Fibroblast of skin of left quadriceps (primary cell): ENCODE measurements at regions not wholly inside any gene's neighbourhood (a gene's known extent, or its start where the extent isn't known, plus 50 kb on each side); places are given as distances from the start of the nearest gene placed in this dataset.
"Not testable (repeated sequence)": the region's sequence is repeated elsewhere in the genome, so short reads cannot be mapped to it uniquely, and the experiment has no call there.

Experiments used
- DNase-seq, 2 experiments: peaks; one replicate each; pipeline ENCODE4 v3.0.0-alpha.2; 2013; ENCODE audit warnings: low read depth in 2 of 2

DNA sequence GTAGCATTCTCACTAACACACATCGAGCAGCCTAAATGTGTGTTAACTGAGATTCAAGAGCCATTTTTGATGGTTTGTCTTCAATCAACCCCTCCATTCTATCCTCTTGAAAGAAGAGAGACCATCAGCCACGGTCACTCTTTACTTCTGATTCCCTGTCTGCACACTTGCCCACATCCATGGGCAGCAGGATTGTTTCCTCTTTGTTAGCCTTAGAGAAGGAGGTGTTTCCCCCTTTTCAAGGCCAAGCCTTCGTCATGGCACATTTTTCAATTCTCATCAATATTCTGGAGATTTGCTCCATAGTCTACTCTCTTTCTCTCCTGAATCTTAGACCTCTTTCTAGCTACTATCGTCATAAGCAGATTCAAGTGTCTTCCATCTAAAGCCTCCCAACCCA, 522.4 kb upstream of the NAALADL2 start:
- no peak for DNase-seq

DNA sequence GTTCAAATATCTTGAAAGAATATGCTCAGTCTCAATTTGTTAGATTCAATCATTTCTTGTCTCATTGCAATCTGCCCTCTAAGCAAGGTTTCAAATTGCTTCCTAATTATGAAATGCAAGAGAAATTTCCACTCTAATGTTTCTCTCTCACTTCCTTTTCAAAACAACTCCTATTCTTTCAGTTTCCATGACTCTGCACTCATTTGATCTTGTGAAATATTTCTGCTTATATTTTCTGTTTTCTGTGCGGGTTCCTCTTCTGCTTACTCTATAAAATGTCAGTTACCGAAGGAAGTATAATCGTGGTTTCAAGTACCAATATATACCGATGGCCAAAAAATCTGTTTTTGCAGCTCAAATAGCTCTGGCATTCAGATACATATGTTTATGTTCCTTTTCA, 521.9 kb upstream of the NAALADL2 start:
- DNase-seq: no peak

DNA sequence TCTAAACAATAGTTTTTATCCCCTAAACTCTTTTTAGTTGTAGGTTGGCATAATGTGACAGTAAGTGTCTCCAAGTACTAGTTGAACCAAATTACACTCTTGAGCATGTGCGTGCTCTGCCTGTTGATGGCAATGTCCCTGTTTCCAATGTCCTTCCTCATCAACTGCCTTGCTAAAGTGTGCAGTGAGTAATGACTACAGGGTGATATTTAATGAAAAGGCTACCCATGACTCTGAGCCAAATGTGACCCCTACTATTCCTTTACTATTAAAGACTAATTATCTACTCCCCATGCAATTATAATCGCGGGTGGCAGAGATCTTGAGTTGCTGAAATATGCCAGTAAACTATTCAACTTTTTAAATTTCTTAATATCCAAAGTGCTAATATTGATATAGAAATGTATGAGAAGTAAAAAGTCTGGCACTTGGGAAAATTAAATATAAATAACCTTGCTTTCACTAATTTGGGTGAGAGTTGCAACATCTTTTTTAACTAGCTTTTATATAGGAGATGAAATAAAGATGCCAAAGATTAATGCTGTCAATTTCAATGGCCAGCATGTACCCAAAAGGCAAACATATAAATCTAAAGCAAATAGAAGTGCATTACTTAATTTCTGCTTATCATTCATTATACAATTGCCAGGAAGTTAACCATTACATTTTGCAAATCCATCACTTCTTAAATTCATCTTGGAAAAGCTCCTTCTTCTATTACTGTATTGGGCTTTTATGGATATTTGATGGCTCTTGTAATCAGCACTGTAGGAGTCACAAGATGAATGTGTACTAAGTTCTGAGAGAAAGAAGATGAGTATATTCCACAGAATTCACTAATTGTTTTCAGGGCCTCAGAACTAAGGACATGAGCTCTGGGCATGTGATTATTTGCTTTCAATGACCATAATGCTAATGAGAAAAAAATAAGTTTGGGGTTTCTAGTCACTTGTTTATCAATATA, 518.2 kb upstream of the NAALADL2 start:
- no peak for DNase-seq

DNA sequence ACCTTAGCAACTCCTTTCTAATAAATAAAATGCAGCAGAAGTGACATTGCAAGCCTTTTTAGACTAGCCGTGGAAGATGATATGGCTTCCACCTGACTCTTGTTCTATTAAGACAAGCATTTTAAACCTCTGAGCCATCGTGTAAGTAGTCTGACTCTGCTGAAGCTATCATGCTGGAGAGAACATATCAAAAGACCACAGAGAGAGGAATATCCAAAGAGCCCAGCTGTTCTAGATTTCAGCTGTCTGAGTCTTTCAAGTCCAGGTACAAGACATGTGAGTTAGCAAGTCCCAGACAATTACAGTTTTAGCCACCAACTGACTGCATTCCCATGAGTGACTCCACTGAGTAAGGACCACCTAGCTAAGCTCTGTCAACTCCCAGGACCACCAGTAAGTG, 517.0 kb upstream of the NAALADL2 start:
- no peak for DNase-seq

DNA sequence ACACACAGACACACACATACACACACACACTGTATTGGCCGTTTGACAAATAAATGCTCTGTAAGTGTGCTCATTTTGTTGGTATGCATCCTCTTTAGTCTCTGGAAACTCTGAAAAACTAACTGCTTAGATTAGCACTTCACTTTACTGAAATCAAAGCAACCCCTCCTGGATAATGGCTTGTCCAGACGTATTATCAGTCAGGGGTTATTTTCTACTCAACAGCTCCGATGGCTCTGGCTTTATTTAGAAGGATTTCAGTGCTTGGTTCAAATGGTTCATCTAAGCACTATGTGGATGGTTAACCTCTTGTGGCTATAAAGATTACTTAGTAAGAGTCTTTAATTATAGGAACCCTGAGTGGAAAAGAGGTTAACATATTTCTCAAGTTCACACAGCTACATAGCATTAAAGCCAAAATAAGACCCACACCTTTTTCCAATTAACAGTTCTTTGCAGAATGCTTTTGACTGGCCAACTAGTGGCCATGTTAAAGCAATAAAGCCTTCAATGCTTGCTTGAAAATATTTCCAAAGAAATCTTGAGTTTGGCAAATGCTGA, 516.1 kb upstream of the NAALADL2 start:
- peak; percentile 78 to 81 for DNase-seq

DNA sequence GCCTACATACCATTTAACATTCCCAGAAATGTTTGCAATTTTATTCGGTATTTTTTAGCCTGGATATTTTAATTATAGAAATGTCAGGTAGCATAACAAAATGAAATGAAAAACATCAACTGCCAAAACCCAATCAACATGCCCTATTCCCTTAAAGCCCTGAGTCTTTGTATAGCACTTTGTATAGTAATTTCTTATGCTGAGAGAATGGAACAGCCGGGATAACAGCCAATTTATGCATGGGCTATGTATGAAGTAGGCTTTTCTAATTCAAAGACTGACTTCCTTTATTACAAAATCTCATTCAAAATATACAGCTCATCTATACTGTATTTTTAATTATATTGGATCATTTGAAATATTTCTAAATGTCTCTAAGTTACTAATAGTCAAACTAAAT, 513.0 kb upstream of the NAALADL2 start:
- DNase-seq: no peak

DNA sequence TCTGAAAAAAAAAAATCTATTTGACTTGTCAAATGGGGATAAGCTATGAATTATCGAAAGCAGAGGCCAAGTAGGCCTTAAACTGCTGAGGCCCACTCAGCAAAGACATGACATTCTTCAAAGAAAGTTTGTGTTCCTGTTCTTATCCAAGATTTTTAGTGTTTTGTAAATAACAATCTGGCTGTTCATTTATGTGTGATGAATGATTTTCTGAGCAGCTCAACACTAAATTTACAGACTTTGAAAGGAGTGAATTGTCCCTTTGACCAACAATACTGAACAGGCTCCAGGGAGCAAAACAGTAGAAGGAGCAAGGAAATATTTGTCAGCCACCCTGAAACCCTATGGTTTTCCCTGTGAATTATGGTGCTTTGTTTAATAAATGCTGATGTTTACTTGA, 512.6 kb upstream of the NAALADL2 start:
- DNase-seq: no peak

DNA sequence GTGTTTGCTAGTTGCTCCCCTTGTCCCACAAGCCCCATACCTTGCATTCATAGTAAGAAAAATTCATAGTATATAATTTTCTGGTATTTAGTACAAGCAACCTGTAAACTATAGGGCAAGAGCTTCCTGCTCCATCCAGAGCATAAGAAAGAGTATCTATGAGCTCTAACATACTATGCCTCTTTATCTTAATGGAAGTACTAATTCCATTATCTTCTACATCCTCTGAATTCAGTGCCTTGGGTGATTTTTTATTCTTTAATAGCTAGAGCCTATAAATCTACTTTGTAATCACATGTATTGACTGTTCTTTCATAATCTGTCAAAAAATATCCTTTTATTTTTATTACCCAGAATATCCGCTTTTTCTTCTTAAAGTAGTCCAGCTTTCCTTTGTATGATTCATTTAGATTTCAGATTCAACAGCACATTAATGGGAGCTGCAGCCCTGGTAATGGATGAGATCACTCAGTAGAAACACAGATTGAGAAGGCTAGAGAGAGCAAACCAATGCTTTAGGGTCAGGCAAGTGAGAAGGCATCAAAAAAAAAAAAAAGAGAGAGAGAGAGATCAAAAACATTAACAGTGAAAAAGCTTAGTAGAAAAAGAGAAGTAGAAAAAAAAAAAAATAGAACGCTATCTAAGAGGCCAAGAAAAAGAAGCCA, 511.5 kb upstream of the NAALADL2 start:
- no peak for DNase-seq

DNA sequence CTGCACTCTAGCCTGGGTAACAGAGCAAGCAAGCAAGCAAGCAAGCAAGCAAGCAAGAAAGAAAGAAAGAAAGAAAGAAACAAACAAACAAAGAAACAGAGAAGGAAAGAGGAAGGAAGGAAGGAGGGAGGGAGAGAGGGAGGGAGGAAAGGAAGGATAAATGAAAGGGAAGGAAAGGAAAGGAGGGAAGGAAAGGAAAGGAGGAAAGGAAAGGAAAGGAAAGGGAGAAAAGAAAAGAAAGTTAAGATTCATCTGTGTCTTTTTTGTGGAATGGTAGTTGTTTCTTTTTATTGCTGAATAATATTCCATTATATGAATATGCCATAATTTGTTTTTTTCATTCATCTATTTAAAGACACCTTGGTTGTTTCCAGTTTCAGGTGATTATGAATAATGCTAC, 506.9 kb upstream of the NAALADL2 start:
- DNase-seq: no peak

DNA sequence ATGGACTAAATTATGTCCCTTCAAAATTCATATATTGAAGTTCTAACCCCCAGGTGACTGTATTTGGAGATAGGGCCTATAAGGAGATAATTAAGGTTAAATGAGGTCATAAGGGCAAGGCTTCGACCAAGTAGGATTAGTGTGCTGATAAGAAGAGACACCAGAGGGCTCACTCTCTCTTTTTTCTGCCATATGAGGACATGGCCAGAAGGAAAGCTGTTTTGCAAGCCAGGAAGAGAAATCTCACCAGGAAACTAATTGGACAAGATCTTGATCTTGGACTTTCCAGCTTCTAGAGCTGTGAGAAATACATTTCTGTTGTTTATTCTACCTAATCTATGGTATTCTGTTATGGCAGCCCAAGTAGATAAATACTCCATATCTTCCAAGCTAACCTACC, 503.6 kb upstream of the NAALADL2 start:
- peak; percentile 5 to 6 for DNase-seq

DNA sequence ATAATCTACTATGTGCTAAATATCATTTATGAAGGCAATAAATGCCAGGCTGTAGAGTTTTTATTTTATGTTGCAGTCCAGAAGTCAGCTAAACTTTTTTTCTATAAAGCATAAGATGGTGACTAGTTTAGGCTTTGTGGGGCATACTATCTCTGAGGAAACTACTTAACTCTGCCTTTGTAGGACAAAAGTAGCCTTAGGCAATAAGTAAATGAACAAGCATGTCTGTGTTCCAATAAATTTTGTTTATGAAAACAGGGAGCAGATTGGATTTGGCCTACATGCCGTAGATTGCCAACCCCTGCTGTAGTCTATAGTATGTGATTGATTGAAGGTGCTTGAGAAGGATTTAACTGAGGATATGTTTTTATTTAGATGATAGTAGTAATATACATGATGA, 502.5 kb upstream of the NAALADL2 start:
- no peak for DNase-seq

DNA sequence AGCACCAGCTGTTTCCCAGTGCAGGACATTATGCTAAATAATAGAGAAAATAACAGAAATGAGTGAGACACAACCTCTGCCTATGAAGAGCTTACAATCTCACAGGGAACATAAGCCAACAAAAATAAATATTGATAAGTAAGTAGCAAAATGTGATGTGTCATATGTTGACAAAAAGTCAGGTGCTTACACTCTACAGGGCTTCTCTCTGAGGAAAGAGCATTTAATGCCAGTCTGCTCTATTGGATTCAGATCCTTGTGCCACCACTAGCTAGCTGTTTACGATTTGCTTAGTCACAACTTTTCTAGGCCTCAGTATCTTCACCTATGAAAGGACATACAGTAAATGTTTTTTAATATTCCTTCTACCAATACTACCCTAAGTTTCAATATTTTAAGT, 500.9 kb upstream of the NAALADL2 start:
- no peak for DNase-seq

DNA sequence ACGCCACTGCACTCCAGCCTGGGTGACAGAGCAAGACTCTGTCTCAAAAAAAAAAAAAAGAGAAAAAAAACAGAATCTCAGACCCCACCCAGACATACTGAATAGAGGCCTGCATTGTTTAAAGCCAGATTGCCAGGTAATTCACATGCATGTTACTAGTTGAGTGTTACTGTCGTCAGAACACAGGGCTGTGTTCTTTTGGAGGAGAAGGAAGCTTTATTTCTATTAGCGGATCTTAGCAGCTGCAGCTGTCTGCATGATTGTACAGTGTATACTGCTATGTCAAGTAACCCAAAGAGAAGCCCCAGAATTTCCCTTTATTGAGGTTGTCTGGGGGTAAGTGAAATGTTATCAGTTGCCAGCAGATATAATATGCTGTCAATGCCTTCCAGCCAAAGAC, 496.6 kb upstream of the NAALADL2 start:
- DNase-seq: no peak

DNA sequence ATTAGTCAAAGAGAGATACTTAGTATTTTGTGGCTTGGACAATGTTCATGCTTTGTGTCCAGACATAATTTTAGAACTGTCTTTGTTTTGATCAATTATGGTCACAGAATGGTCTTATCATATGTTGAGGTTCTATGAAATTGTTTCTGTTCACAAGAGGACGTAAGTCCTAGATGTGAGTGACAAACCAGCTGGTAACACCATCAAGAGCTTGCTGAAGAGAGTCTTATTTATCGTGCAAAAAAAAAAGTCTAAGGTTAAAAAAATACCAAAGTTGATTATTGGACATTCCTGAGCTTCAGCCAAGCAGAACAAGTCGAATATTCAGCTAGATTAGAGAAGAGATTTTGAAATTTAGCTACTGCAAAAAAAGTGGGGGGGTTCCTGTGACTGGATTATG, 495.9 kb upstream of the NAALADL2 start:
- no peak for DNase-seq

DNA sequence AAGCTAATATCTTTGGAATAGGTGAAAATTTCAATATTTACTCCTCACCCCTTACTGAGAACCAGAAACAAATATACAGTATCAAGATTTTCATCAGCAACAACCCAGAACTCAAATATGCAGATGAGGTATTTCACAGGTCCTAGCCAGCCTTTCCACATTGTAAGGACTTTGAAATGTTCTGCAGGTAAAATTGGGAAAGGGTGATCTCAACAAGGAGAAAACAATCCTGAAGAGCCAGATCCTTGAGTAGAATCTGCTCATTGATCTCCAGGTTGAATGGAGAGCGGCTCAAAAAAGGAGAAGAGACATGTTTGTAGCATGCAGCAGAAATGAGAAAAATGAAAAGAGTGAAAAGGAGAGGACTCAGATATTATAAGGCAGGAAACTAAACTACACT, 493.3 kb upstream of the NAALADL2 start:
- no peak for DNase-seq

DNA sequence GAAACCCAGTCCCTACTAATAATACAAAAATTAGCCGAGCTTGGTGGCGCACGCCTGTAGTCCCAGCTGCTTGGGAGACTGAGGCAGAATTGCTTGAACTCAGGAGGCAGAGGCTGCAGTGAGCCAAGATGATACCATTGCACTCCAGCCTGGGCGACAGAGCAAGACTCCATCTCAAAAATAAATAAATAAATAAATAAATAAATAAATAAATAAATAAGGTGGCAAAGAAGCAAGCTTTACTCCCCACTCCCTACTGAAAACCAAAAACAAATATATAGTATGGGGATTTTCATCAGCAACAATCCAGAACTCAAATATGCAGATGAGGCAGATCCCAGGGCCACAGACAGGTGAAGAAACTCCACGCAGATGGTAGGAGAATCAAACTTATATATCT, 492.2 kb upstream of the NAALADL2 start:
- not testable (repeated sequence) for DNase-seq

DNA sequence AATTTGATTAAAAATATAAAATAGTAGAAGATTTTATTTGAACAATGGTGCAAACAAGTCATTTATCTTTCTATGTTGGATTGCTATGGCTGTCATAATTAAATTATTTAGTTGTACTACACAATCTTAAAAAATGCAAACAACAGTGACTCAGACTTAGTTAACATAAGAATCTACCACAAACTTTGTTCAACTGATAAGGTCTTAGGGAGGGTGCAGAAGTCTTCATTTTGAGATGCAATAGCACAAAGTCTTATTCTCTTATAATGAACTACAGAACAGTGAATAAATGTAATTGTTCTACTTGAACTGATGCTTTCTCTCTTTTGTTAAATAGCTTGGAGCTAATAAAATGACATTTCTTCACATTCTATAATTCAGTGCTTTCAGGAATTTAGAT, 482.8 kb upstream of the NAALADL2 start:
- peak; percentile 7 to 9 for DNase-seq

DNA sequence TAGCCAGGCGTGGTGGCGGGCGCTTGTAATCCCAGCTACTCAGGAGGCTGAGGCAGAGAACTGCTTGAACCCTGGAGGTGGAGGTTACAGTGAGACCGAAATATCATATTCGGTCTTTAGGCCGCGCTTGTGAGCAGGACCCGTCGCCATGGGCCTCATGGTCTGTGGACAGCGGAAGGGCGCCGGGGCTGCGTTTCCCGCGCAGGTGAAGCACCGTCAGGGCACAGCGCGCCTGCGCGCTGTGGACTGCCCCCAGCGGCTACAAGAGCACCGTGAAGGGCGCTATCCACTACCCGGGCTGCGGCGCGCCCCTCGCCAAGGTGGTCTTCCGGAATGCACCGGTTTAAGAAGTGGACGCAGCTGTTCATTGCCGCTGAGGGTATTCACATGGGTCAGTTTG, 482.0 kb upstream of the NAALADL2 start:
- DNase-seq: no peak

DNA sequence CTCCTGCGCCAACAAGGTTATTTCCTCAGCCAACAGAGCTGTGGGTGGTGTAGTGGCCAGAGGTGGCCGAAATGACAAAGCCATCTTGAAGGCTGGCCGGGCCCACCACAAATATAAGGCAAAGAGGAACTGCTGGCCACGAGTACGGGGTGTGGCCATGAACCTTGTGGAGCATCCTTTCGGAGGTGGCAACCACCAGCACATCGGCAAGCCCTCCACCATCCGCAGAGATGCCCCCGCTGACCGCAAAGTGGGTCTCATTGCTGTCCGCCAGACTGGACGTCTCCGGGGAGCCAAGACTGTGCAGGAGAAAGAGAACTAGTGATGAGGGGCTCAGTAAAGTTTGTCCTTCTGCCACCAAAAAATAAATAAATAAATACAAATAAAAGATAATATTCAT, 481.4 kb upstream of the NAALADL2 start:
- DNase-seq: no peak

DNA sequence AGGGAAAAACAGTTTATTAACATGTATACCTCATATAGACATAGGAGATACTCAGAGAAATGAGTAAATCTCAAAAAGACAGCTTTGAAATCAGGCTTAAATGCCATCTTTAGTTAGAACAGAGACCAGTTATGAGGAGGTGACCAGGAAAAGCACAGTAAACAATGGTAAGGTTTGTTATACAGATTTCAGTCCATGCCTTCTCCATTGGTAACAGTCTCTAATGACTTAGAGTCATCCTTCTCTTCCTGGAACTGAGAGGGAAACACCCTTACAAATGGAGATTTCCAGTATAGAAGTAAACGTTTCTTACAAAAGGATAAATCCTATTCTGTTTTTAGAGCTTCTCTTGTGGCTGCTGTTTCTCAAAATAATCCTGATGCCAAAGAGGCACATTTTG, 476.3 kb upstream of the NAALADL2 start:
- no peak for DNase-seq

DNA sequence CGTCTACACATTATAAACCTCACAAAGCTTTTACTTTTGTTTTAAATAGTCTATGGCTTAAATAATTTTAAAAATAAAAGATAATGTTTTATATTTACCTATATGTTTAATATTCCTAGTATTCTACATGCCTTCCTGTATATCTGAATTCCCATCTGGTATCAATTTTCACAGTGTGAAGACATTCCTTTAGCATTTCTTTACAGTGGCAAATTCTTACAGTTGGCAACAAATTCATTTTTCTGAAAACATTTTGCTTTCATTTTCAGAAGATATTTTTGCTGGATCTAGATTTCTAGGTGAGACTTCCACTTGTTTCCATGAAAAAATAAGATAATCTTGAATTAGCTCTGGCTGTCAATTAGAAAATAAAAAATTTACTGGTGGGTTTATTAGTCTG, 471.4 kb upstream of the NAALADL2 start:
- peak; percentile 23 to 27 for DNase-seq

DNA sequence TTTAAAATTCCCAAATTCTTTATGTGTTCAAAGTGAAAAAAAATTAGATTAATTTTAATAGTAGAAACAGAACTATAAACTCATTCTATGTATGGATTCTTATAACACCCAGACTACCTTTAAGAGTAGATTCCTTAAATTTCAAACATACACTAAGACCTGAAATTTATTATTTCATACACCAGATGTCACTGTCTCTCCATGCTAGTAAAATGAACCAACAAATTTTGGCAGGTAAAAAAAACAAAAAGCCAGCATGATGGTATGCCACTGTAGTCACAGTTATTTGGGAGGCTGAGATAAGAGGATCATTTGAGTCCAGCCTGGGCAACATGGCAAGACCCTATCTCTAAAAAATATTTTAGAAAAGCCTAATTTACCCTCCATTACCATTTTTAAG, 461.3 kb upstream of the NAALADL2 start:
- peak in 1 of 2 experiments; percentile 10 for DNase-seq

DNA sequence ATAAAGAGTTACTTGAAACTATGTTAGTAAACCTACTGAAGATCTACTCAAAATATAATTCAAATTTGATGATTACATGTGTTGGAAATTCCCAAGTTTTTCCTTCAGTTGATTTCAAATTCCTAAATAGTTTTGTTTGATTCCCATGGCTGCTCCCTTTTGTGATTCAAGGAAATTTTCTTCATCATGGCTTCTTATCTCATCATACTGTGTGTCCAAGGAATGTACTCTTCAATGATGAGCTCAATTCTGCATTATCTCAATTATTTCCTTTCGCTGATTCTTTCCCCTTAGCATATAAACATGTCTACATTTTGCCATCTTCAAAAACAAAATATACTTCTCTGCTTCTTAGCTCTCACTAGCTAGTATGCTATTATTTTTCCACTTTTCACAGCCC, 460.4 kb upstream of the NAALADL2 start:
- no peak for DNase-seq
